ENCODE measurements at regions not wholly inside any gene's neighbourhood (a gene's known extent, or its start where the extent isn't known, plus 50 kb on each side); places are given as distances from the start of the nearest gene placed in this dataset.

DNA sequence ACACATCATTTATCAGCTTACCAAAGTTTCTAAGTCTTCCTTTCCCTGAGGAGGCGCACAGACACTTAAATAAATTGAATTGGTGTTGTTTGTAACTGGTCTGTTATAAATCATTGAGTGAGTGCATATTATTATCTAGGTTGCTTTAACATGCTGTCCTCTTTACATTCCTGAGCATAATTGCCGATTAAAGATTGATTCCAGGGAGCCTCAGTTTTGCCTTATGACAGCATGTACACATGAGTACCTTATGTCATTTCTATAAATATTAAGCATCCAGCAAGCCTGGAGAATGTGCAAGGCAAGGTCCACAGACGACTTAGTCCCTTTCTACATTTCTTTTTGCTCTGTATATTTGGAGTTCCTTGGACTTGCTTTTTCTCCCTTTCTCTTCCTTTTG, 177.9 kb upstream of the STEAP4 start:
- Histone ChIP-seq H3K36me3 (ENCODE audit: control insufficient read depth, insufficient read depth, low read length) (no peaks in the 10 kb centered on the region), H3K9ac (ENCODE audit: insufficient read depth, low read length) (no peak overlapping the region), H3K4me3 (replicated peaks in 1 of 4; ENCODE audit: control extremely low read depth in 1 of 4, insufficient read depth in 1 of 4, low read depth in 3 of 4, low read length in 4 of 4) (no peak overlapping the region), H3K27me3 (ENCODE audit: control insufficient read depth, insufficient read depth, low read length) (no peaks in the 10 kb centered on the region), H3K9me3 (ENCODE audit: control insufficient read depth, insufficient read depth, low read depth, low read length) (no peaks in the 10 kb centered on the region), H3K4me1 (ENCODE audit: control insufficient read depth, extremely low read depth, insufficient read depth, low read length) (no peaks in the 10 kb centered on the region), H3K27ac (ENCODE audit: insufficient read depth, low read length) (no peak overlapping the region), H3K4me2 (ENCODE audit: extremely low read depth, insufficient read depth, low read length) (no peak overlapping the region), H2AFZ (ENCODE audit: low read length) (no peak overlapping the region), H3K79me2 (ENCODE audit: control insufficient read depth, insufficient read depth, low read length) (no peaks in the 10 kb centered on the region), H4K20me1 (ENCODE audit: control insufficient read depth, extremely low read depth, insufficient read depth, low read length) (no peaks in the 10 kb centered on the region)
- no peak for TF ChIP-seq EZH2 (IDR thresholded peaks at IDR 0.05; ENCODE audit: low read length, missing control alignments)
- TF ChIP-seq, protein P1, sequence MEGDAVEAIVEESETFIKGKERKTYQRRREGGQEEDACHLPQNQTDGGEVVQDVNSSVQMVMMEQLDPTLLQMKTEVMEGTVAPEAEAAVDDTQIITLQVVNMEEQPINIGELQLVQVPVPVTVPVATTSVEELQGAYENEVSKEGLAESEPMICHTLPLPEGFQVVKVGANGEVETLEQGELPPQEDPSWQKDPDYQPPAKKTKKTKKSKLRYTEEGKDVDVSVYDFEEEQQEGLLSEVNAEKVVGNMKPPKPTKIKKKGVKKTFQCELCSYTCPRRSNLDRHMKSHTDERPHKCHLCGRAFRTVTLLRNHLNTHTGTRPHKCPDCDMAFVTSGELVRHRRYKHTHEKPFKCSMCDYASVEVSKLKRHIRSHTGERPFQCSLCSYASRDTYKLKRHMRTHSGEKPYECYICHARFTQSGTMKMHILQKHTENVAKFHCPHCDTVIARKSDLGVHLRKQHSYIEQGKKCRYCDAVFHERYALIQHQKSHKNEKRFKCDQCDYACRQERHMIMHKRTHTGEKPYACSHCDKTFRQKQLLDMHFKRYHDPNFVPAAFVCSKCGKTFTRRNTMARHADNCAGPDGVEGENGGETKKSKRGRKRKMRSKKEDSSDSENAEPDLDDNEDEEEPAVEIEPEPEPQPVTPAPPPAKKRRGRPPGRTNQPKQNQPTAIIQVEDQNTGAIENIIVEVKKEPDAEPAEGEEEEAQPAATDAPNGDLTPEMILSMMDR (conservative IDR thresholded peaks at IDR 0.05 in 1 of 2, IDR thresholded peaks at IDR 0.05 in 1 of 2; ENCODE audit: low read depth in 1 of 2, low read length in 2 of 2), result no peak
- DNase-seq (ENCODE audit: low read depth in 2 of 2), result no peak

DNA sequence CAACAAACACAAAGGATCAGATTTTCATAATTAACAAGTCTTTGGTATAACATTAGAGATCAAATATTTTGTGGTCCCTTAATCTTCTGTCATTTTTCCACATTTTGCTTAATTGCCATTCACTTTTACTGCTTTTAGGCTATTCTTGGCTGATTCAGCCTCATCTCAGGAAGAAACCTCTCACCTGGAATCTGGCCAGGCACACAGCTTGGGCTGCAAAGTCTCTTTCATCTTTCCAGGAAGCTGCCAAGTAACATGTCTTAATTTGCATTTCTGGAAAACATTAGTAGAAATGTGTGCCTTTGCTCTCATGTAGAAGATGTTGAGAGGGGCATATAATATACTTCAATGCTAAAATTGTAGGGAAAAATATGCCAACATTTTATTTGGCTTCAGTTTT, 174.2 kb upstream of the STEAP4 start:
- H3K79me2 ChIP-seq (ENCODE audit: control insufficient read depth, insufficient read depth, low read length), result no peaks in the 10 kb centered on the region
- TF ChIP-seq EZH2 (IDR thresholded peaks at IDR 0.05; ENCODE audit: low read length, missing control alignments), result no peak
- TF ChIP-seq, protein P1 (conservative IDR thresholded peaks at IDR 0.05 in 1 of 2, IDR thresholded peaks at IDR 0.05 in 1 of 2; ENCODE audit: low read depth in 1 of 2, low read length in 2 of 2), result no peak
- no peak overlapping the region for H3K9ac ChIP-seq (ENCODE audit: insufficient read depth, low read length)
- H3K36me3 ChIP-seq (ENCODE audit: control insufficient read depth, insufficient read depth, low read length), result no peaks in the 10 kb centered on the region
- H2AFZ ChIP-seq (ENCODE audit: low read length), result no peak overlapping the region
- no peaks in the 10 kb centered on the region for H3K27me3 ChIP-seq (ENCODE audit: control insufficient read depth, insufficient read depth, low read length)
- no peaks in the 10 kb centered on the region for H4K20me1 ChIP-seq (ENCODE audit: control insufficient read depth, extremely low read depth, insufficient read depth, low read length)
- H3K4me2 ChIP-seq (ENCODE audit: extremely low read depth, insufficient read depth, low read length), result no peak overlapping the region
- H3K4me1 ChIP-seq (ENCODE audit: control insufficient read depth, extremely low read depth, insufficient read depth, low read length), result no peaks in the 10 kb centered on the region
- no peaks in the 10 kb centered on the region for H3K9me3 ChIP-seq (ENCODE audit: control insufficient read depth, insufficient read depth, low read depth, low read length)
- DNase-seq (ENCODE audit: low read depth in 2 of 2), result peak in 1 of 2 donors; percentile 6
- no peak overlapping the region for H3K4me3 ChIP-seq (replicated peaks in 1 of 4; ENCODE audit: control extremely low read depth in 1 of 4, insufficient read depth in 1 of 4, low read depth in 3 of 4, low read length in 4 of 4)
- H3K27ac ChIP-seq (ENCODE audit: insufficient read depth, low read length), result no peak overlapping the region

DNA sequence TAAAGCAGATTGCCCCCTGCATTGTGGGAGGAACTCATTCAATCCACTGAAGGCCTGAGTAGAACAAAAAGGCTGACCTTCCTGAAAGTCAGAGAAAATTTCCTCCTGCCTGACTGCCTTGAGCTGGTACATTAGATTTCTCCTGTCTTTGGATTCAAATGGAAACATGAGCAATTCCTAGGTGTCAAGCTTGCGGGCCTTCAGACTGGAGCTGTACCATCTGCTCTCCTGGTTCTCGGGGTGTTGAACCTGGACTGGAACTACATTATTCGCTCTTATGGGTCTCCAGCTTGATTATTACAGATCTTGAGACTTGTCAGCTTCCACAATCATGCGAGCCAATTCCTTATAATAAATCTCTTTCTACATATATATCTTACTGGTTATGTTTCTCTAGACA, 173.6 kb upstream of the STEAP4 start:
- Histone ChIP-seq H2AFZ (ENCODE audit: low read length) (no peak overlapping the region), H3K9ac (ENCODE audit: insufficient read depth, low read length) (no peak overlapping the region), H3K36me3 (ENCODE audit: control insufficient read depth, insufficient read depth, low read length) (no peaks in the 10 kb centered on the region), H4K20me1 (ENCODE audit: control insufficient read depth, extremely low read depth, insufficient read depth, low read length) (no peaks in the 10 kb centered on the region), H3K27me3 (ENCODE audit: control insufficient read depth, insufficient read depth, low read length) (no peaks in the 10 kb centered on the region), H3K27ac (ENCODE audit: insufficient read depth, low read length) (no peak overlapping the region), H3K9me3 (ENCODE audit: control insufficient read depth, insufficient read depth, low read depth, low read length) (no peaks in the 10 kb centered on the region), H3K4me2 (ENCODE audit: extremely low read depth, insufficient read depth, low read length) (no peak overlapping the region), H3K79me2 (ENCODE audit: control insufficient read depth, insufficient read depth, low read length) (no peaks in the 10 kb centered on the region), H3K4me1 (ENCODE audit: control insufficient read depth, extremely low read depth, insufficient read depth, low read length) (no peaks in the 10 kb centered on the region), H3K4me3 (replicated peaks in 1 of 4; ENCODE audit: control extremely low read depth in 1 of 4, insufficient read depth in 1 of 4, low read depth in 3 of 4, low read length in 4 of 4) (no peak overlapping the region)
- DNase-seq (ENCODE audit: low read depth in 2 of 2), result no peak
- no peak for TF ChIP-seq EZH2 (IDR thresholded peaks at IDR 0.05; ENCODE audit: low read length, missing control alignments)
- TF ChIP-seq, protein P1 (conservative IDR thresholded peaks at IDR 0.05 in 1 of 2, IDR thresholded peaks at IDR 0.05 in 1 of 2; ENCODE audit: low read depth in 1 of 2, low read length in 2 of 2), result no peak

All from fibroblast of lung (primary cell).